Prostate gland (tissue), 2 donors: ENCODE measurements at regions not wholly inside any gene's neighbourhood (a gene's known extent, or its start where the extent isn't known, plus 50 kb on each side); places are given as distances from the start of the nearest gene placed in this dataset.

Source experiments
- POLR2A ChIP-seq: fragments of 450-650 bp; IDR thresholded peaks from one replicate; pipeline ENCODE4 v1.6.1; 2016; ENCODE audit warnings: antibody characterized with exemption, mild to moderate bottlenecking
- POLR2AphosphoS5 ChIP-seq: sonication (generic); formaldehyde crosslinking; IDR thresholded peaks from one replicate; pipeline ENCODE4 v1.6.1; 2017; ENCODE audit warnings: antibody characterized with exemption
- TF ChIP-seq, protein P1 (sequence below), 4 experiments: fragments of 200-600 bp in 2 of 4; fragments of 450-650 bp in 2 of 4; sonication (generic) in 2 of 4; IDR thresholded peaks; 1 replicate in 3 of 4; 2 replicates in 1 of 4; pipeline ENCODE4 v1.5.1; 2016 to 2019; ENCODE audit warnings: antibody characterized with exemption in 4 of 4, mild to moderate bottlenecking in 2 of 4, moderate library complexity in 2 of 4

DNA sequence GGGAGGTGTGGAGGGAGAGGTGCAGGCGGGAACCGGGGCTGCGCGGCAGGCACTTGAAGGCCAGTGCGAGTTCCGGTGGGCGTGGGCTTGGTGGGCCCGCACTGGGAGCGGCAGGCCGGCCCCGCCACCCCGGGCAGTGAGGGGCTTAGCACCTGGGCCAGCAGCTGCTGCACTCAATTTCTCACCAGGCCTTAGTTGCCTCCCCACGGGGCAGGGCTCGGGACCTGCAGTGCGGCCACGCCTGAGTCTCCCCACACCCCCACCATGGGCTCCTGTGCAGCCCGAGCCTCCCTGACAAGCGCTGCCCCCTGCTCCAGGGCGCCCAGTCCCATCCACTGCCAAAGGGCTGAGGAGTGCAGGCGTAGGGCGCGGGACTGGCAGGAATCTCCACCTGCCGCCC lies 284.5 kb downstream of the DEPDC1B start:
- TF ChIP-seq, protein P1, sequence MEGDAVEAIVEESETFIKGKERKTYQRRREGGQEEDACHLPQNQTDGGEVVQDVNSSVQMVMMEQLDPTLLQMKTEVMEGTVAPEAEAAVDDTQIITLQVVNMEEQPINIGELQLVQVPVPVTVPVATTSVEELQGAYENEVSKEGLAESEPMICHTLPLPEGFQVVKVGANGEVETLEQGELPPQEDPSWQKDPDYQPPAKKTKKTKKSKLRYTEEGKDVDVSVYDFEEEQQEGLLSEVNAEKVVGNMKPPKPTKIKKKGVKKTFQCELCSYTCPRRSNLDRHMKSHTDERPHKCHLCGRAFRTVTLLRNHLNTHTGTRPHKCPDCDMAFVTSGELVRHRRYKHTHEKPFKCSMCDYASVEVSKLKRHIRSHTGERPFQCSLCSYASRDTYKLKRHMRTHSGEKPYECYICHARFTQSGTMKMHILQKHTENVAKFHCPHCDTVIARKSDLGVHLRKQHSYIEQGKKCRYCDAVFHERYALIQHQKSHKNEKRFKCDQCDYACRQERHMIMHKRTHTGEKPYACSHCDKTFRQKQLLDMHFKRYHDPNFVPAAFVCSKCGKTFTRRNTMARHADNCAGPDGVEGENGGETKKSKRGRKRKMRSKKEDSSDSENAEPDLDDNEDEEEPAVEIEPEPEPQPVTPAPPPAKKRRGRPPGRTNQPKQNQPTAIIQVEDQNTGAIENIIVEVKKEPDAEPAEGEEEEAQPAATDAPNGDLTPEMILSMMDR (IDR thresholded peaks at IDR 0.05), result no peak
- no peak for TF ChIP-seq POLR2A
- TF ChIP-seq POLR2AphosphoS5, result no peak
